HG03442 (cell line): ENCODE measurements at regions not wholly inside any gene's neighbourhood (a gene's known extent, or its start where the extent isn't known, plus 50 kb on each side); places are given as distances from the start of the nearest gene placed in this dataset.
A peak's percentile ranks its signal among the peaks of the same experiment; 100 is the strongest.

Source experiments
- ATAC-seq: cut with Tn5 transposase; IDR thresholded peaks from one replicate; pipeline ENCODE4 v1.9.1; 2021; ENCODE audit warnings: mild to moderate bottlenecking, moderate library complexity; ENCODE audit not compliant: unreplicated experiment

- no peak for ATAC-seq
These were observed 181.6 kb upstream of the GPR12 start for GRCh38 chr13:26942184-26942583.

- no peak for ATAC-seq
These were observed 181.0 kb upstream of the GPR12 start for GRCh38 chr13:26941345-26942174.

GRCh38 chr13:26934096-26934495 lies 173.5 kb upstream of the GPR12 start:
- ATAC-seq, result no peak

- no peak for ATAC-seq
These were observed 171.9 kb upstream of the GPR12 start for GRCh38 chr13:26932465-26932864.

GRCh38 chr13:26929971-26930730 lies 169.6 kb upstream of the GPR12 start:
- ATAC-seq, result no peak

GRCh38 chr13:26927511-26927910 lies 166.9 kb upstream of the GPR12 start:
- ATAC-seq, result no peak

- ATAC-seq, result no peak
These were observed 165.8 kb upstream of the GPR12 start for GRCh38 chr13:26926371-26926770.

- ATAC-seq, result no peak
These were observed 163.4 kb upstream of the GPR12 start for GRCh38 chr13:26923824-26924605.

GRCh38 chr13:26921918-26922317 lies 161.3 kb upstream of the GPR12 start:
- no peak for ATAC-seq

- no peak for ATAC-seq
These were observed 160.2 kb upstream of the GPR12 start for GRCh38 chr13:26920614-26921355.

- no peak for ATAC-seq
These were observed 159.1 kb upstream of the GPR12 start for GRCh38 chr13:26919732-26920131.

GRCh38 chr13:26919311-26919710 lies 158.7 kb upstream of the GPR12 start:
- no peak for ATAC-seq

GRCh38 chr13:26914624-26915023 lies 154.0 kb upstream of the GPR12 start:
- peak; percentile 66 for ATAC-seq

GRCh38 chr13:26914148-26914547 lies 153.6 kb upstream of the GPR12 start:
- ATAC-seq, result no peak

GRCh38 chr13:26910754-26911465 lies 150.3 kb upstream of the GPR12 start:
- no peak for ATAC-seq

- no peak for ATAC-seq
These were observed 148.9 kb upstream of the GPR12 start for GRCh38 chr13:26909477-26909876.

- ATAC-seq, result no peak
These were observed 147.5 kb upstream of the GPR12 start for GRCh38 chr13:26908126-26908525.

GRCh38 chr13:26899202-26899601 lies 138.6 kb upstream of the GPR12 start:
- ATAC-seq, result no peak

GRCh38 chr13:26897706-26898550 lies 137.3 kb upstream of the GPR12 start:
- no peak for ATAC-seq
